BLaER1 treated with 17β-estradiol and CSF1 and Interleukin-3, amounts not matched to agents 10 nM and 100 nM (cell line): ENCODE measurements at regions not wholly inside any gene's neighbourhood (a gene's known extent, or its start where the extent isn't known, plus 50 kb on each side); places are given as distances from the start of the nearest gene placed in this dataset.

Source experiments
- H3K27ac ChIP-seq, 11 experiments: shearing (Covaris generic); formaldehyde crosslinking; 2 replicates each; pipeline ENCODE4 v1.8.1; 2022
- H3K27me3 ChIP-seq, 11 experiments: shearing (Covaris generic); formaldehyde crosslinking; 2 replicates each; pipeline ENCODE4 v1.8.1; 2022
- H3K36me3 ChIP-seq, 11 experiments: shearing (Covaris generic); formaldehyde crosslinking; 2 replicates each; pipeline ENCODE4 v1.8.1; 2022
- H3K4me1 ChIP-seq, 10 experiments: shearing (Covaris generic); formaldehyde crosslinking; 2 replicates each; pipeline ENCODE4 v1.8.1; 2022
- H3K4me2 ChIP-seq, 11 experiments: shearing (Covaris generic); formaldehyde crosslinking; 2 replicates each; pipeline ENCODE4 v1.8.1; 2022
- H3K4me3 ChIP-seq, 10 experiments: shearing (Covaris generic); formaldehyde crosslinking; 2 replicates each; pipeline ENCODE4 v1.8.1; 2022
- H3K9ac ChIP-seq, 11 experiments: shearing (Covaris generic); formaldehyde crosslinking; 2 replicates each; pipeline ENCODE4 v1.8.1; 2022
- H3K9me3 ChIP-seq, 11 experiments: shearing (Covaris generic); formaldehyde crosslinking; replicated peaks in 1 of 11; 2 replicates each; pipeline ENCODE4 v1.8.1; 2022
- H4K20me1 ChIP-seq, 11 experiments: shearing (Covaris generic); formaldehyde crosslinking; 2 replicates each; pipeline ENCODE4 v1.8.1; 2022
- Cebpa-rat ChIP-seq, 11 experiments: shearing (Covaris generic); IDR thresholded peaks; 2 replicates each; pipeline ENCODE4 v1.8.1; 2022

DNA sequence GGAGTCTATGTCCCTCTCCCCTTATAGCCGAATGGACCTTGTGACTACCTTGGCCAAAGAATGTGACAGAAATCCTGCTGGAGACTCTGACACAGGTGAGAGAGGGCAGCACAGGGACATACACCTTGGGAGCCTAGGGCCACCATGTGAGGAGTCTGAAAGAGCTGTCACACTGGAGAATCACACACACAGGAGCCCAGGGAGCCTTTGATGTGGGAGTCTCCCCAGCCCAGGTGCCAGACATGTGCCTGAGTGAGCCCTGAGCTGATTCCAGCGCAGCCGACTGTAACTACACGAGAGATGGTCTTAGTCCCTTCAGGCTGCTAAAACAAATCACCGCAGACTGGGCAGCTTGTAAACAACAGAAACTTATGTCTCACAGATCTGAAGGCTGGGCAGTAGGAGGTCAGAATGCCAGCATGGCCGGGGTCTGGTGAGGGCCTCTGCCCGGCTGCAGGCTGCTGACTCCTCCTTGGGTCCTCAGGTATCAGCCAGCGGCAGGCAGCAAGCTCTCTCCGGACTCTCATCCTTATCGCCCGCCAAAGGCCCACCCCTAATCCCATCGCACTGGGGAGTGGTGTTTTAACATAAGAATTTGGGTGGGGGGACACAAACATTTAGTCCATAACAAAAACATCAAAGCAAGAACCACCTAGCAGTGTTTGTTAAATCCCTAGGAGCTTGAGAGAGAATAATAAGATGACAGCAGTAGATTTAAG, 63.8 kb upstream of the GPR45 start:
- Histone ChIP-seq H3K4me2 (peak overlapping the region in 3 of 11 experiments; percentile 81 to 90 (median 82); a peak in 2 of 22 replicates), H4K20me1 (0 out of 22 replicates have a peak, but pooled peaks cover 0 to 4% (median 0%) of the 10 kb centered on the region in 11 experiments), H3K27me3 (no peaks in the 10 kb centered on the region), H3K4me1 (peaks cover 35 to 45% (median 38%) of the 10 kb centered on the region in 10 experiments), H3K4me3 (no peak overlapping the region), H3K9me3 (peaks cover 10 to 17% (median 15%) of the 10 kb centered on the region in 11 experiments), H3K9ac (no peak overlapping the region), H3K27ac (no peak overlapping the region), H3K36me3 (no peaks in the 10 kb centered on the region)
- TF ChIP-seq Cebpa-rat (IDR thresholded peaks at IDR 0.05), result no peak

DNA sequence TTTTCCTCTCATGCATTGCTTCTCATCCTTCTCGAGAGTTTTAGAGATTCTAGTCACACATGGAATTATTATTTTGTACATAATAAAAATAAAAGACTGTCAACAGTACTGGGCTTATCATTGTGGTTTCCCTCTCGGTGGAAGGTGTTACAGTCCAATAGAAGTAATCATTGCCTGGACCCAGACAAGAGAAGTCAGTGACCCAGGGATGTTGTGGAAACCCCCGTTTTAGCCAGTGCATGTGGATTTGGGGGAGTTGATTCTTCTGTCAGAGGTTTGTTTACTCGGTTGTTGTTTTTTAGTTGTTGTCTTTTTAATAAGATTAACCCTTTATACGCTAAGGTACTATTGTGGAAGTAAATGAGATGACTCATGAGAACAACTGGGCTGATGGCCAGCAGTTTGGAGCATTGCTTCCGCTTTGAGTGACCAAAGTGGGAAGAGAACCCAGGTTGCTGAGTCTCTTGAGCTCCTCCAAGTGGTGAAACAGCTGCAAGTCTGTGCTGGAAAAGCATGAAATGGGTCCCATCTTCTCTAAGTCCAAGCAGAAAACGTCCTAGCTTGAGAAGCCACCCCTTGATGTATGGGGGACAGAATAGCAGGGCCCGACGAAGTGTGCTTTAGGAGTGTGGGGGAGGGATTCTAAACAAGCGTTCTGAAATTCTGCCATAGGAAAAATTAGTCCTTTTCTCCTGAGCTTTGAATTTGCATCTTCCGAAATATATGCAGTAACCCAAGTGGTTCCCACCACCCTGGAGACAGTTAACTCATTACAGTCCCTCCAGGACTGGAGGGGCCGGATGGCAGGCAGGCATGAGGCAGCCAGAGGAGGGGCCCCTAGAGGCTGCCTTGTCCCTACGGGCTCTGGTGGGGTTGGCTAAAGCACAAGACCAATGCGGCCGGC, 61.8 kb upstream of the GPR45 start:
- Histone ChIP-seq H3K4me1 (peaks cover 29 to 49% (median 36%) of the 10 kb centered on the region in 10 experiments), H4K20me1 (0 out of 22 replicates have a peak, but pooled peaks cover 0 to 4% (median 0%) of the 10 kb centered on the region in 11 experiments), H3K36me3 (no peaks in the 10 kb centered on the region), H3K4me2 (no peak overlapping the region), H3K27ac (no peak overlapping the region), H3K9ac (no peak overlapping the region), H3K4me3 (no peak overlapping the region), H3K27me3 (no peaks in the 10 kb centered on the region), H3K9me3 (no peaks in the 10 kb centered on the region)
- TF ChIP-seq Cebpa-rat (IDR thresholded peaks at IDR 0.05), result no peak

DNA sequence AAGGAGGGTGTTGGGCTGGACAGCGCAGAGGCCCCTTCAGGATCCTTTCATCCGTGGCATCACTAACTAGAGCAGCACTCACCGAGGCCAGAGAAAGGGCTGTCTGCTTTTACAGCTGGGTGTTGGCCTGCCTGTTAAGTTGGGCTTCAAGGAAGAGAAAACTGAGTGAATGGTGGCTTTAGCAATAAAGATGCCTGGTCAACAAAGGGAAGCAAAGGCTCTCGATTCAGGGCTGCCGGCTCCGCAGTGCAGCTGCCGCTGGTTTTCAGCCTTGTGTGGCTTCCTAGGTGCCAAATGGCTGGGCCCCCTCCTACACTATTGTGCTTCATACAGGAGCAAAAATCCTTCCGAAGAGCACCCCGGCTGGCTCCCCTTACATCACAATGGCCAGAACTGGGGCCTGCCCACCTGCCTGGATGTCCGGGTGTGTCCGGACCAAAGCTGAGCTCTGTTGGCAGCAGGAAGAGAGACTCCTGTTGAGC, 61.0 kb upstream of the GPR45 start:
- peaks cover 21 to 41% (median 28%) of the 10 kb centered on the region in 10 experiments for H3K4me1 ChIP-seq
- H3K27ac ChIP-seq, result no peak overlapping the region
- TF ChIP-seq Cebpa-rat (IDR thresholded peaks at IDR 0.05), result no peak
- H3K36me3 ChIP-seq, result no peaks in the 10 kb centered on the region
- 0 out of 22 replicates have a peak, but pooled peaks cover 0 to 4% (median 0%) of the 10 kb centered on the region in 11 experiments for H4K20me1 ChIP-seq
- no peaks in the 10 kb centered on the region for H3K27me3 ChIP-seq
- no peaks in the 10 kb centered on the region for H3K9me3 ChIP-seq
- H3K4me2 ChIP-seq, result peak overlapping the region in 1 of 11 experiments; percentile 51; a peak in 1 of 22 replicates
- H3K4me3 ChIP-seq, result no peak overlapping the region
- no peak overlapping the region for H3K9ac ChIP-seq

DNA sequence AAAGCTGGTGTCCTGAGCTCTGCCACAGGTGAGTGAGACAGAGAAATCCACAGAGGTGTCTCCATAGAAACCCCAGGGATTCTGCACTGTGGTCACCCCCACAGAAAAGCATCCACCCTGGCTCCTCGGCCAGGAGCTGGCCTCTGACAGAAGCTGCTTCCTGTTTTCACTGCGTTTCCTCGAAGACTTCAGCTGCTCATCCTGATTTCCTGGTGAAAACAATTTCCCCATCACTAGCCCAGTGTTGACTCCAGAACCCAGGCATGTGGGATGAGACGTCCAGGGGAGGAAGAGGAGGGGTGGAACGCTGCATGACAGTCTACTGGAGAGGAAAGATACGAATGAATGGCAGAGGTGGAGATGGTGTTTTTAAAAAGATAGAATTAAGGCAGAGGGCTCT, 60.3 kb upstream of the GPR45 start:
- no peaks in the 10 kb centered on the region for H3K36me3 ChIP-seq
- no peak for TF ChIP-seq Cebpa-rat (IDR thresholded peaks at IDR 0.05)
- no peak overlapping the region for H3K9ac ChIP-seq
- H4K20me1 ChIP-seq, result 0 out of 22 replicates have a peak, but pooled peaks cover 0 to 2% (median 0%) of the 10 kb centered on the region in 11 experiments
- H3K4me3 ChIP-seq, result no peak overlapping the region
- no peaks in the 10 kb centered on the region for H3K27me3 ChIP-seq
- H3K4me2 ChIP-seq, result peak overlapping the region in 7 of 11 experiments; percentile 4 to 51 (median 29); a peak in 8 of 22 replicates
- no peak overlapping the region for H3K27ac ChIP-seq
- H3K4me1 ChIP-seq, result peaks cover 13 to 34% (median 20%) of the 10 kb centered on the region in 10 experiments
- H3K9me3 ChIP-seq, result no peaks in the 10 kb centered on the region

GRCh38 chr2:105183555-105184323, 57.8 kb upstream of the GPR45 start:
- Histone ChIP-seq H3K36me3 (no peaks in the 10 kb centered on the region), H3K4me2 (peak overlapping the region in 2 of 11 experiments; percentile 8 to 22; a peak in 2 of 22 replicates), H3K4me1 (peaks cover 5 to 24% (median 9%) of the 10 kb centered on the region in 10 experiments; a peak in 15 of 20 replicates), H4K20me1 (no peaks in the 10 kb centered on the region), H3K27me3 (no peaks in the 10 kb centered on the region), H3K4me3 (no peak overlapping the region), H3K9ac (no peak overlapping the region), H3K9me3 (no peaks in the 10 kb centered on the region), H3K27ac (no peak overlapping the region)
- no peak for TF ChIP-seq Cebpa-rat (IDR thresholded peaks at IDR 0.05)

- Histone ChIP-seq H3K36me3 (no peaks in the 10 kb centered on the region), H3K4me2 (no peak overlapping the region), H4K20me1 (no peaks in the 10 kb centered on the region), H3K9me3 (peaks cover 0 to 7% (median 0%) of the 10 kb centered on the region in 11 experiments; a peak in 4 of 22 replicates), H3K4me3 (no peak overlapping the region), H3K27ac (no peak overlapping the region), H3K4me1 (peaks cover 5 to 24% (median 9%) of the 10 kb centered on the region in 10 experiments; a peak in 15 of 20 replicates), H3K27me3 (no peaks in the 10 kb centered on the region), H3K9ac (no peak overlapping the region)
- no peak for TF ChIP-seq Cebpa-rat (IDR thresholded peaks at IDR 0.05)
Observed at GRCh38 chr2:105184420-105184819, 57.1 kb upstream of the GPR45 start.

- Histone ChIP-seq H3K4me2 (no peak overlapping the region), H3K27me3 (no peaks in the 10 kb centered on the region), H3K4me1 (peaks cover 0 to 13% (median 0%) of the 10 kb centered on the region in 10 experiments; a peak in 5 of 20 replicates), H4K20me1 (no peaks in the 10 kb centered on the region), H3K9ac (no peak overlapping the region), H3K27ac (no peak overlapping the region), H3K4me3 (no peak overlapping the region), H3K9me3 (peaks cover 0 to 20% (median 10%) of the 10 kb centered on the region in 11 experiments; a peak in 16 of 22 replicates), H3K36me3 (no peaks in the 10 kb centered on the region)
- no peak for TF ChIP-seq Cebpa-rat (IDR thresholded peaks at IDR 0.05)
Observed at GRCh38 chr2:105186967-105187498, 54.5 kb upstream of the GPR45 start.

DNA sequence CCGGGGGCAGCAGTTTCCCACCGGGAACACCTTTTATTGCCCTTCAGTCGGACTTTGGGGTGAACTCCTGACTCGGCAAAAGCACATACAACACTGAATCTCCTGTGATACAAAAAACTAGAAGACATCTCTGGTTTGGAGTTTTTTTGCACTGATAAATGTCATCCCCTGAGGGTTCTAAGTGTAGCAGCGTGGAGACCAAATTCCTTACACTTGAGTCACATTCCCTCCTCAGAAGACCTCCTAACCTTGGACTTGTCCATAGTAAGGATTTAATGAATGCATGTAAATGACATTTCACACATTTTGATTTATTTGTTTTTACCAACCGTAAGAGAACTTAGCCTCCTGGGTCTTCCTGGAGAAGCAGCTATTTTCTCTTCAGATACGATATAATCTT, 54.0 kb upstream of the GPR45 start:
- Histone ChIP-seq H3K4me1 (peaks cover 0 to 11% (median 0%) of the 10 kb centered on the region in 10 experiments; a peak in 5 of 20 replicates), H3K4me2 (no peak overlapping the region), H3K27me3 (no peaks in the 10 kb centered on the region), H3K9ac (no peak overlapping the region), H3K36me3 (no peaks in the 10 kb centered on the region), H3K4me3 (no peak overlapping the region), H4K20me1 (no peaks in the 10 kb centered on the region), H3K27ac (no peak overlapping the region), H3K9me3 (peaks cover 0 to 20% (median 10%) of the 10 kb centered on the region in 11 experiments; a peak in 16 of 22 replicates)
- TF ChIP-seq Cebpa-rat (IDR thresholded peaks at IDR 0.05), result no peak
